Amniotic stem cell (primary cell): ENCODE measurements at regions not wholly inside any gene's neighbourhood (a gene's known extent, or its start where the extent isn't known, plus 50 kb on each side); places are given as distances from the start of the nearest gene placed in this dataset.
"Not testable (repeated sequence)": the region's sequence is repeated elsewhere in the genome, so short reads cannot be mapped to it uniquely, and the experiment has no call there.

Experiments
- DNase-seq: peaks from one replicate; lab custom pipeline; 2025; lab: John Stamatoyannopoulos, UW

DNA sequence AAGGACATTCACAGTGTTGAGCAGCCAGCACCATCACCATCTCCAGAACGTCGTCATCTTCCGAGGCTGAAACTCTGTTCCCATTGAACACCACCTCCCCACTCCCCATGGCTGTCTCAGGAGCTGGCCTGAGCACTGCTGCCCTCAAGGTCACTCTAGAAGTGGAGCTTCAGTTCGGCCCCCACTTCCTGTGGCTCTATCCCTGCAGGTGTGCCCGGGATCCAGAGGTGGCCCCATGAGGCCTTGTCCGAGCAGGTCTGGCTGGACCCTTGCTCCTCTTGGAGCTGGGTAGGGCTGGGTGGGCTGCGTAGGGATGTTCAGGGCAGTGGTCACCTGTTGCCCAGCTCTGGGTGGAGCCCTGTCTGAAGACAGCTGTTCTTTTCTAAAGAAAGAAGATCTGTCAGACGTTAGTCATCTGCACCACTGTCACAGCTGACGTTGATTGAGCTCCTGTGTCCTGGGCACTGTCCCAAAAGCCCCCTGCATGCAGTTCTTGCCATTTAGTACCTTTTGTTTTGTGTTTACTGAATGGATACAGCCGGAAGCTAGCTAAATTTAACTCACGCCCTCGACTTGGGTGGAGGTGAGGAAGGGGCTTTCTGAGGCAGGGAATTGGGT, 75.5 kb upstream of the CLDN5 start:
- DNase-seq: no peak

DNA sequence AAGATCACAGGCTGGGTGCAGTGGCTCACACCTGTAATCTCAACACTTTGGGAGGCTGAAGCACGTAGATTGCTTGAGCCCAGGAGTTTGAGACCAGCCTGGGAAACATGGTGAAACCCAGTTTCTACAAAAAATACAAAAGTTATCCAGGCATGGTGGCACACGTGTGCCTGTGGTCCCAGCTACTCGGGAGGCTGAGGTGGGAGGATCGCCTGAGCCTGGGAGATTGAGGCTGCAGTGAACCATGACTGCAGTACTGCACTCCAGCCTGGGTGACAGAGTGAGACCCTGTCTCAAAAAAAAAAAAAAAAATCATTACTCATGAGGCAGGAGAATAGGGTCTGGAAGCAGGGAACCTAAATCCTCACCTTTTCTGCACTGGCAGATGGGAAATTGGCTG, 79.1 kb upstream of the CLDN5 start:
- not testable (repeated sequence) for DNase-seq

DNA sequence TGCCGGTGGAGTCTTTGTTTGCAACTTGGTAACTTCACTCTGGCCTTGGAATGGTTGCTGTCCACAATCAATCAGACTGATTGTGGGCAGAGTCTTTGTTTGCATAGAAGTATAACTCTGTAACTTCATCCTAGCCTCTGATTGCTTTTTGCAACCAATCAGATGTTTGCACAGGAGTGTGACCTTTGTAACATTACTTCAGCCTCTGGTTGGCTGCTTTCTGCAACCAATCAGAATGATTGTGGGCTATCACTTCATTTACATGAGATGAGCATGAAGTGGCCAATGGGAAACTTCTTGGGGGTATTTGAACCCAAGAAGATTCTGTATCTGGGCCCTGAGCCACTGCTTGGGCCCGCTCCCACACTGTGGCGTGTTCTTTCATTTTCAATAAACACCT, 79.6 kb upstream of the CLDN5 start:
- DNase-seq: no peak

DNA sequence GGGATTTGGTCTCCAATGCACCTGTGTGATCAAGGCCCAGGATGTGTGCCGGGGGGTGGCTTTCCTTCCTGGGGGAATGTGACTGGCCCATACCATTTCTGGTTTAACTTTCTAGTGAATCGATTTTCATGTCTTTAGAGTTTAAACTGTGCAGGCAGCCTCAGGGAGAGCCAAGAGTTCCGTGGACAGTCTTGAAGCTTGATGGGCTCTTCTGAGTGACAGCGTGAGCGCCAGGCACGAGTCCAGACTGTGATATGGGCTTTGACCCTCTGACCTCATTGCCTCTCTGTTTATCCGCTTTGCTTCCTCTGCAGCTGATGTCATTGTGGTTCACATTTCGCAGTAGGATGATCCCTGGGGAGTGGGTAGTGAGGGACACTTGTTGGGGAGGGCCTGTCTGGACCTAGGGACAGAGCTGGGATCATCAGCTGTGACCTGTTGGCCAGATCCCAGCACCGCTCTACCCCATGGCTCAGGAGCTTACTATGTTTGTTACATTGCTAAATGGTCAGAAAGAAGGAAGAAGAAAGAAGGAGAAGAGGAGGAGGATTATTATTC, 80.6 kb upstream of the CLDN5 start:
- no peak for DNase-seq

DNA sequence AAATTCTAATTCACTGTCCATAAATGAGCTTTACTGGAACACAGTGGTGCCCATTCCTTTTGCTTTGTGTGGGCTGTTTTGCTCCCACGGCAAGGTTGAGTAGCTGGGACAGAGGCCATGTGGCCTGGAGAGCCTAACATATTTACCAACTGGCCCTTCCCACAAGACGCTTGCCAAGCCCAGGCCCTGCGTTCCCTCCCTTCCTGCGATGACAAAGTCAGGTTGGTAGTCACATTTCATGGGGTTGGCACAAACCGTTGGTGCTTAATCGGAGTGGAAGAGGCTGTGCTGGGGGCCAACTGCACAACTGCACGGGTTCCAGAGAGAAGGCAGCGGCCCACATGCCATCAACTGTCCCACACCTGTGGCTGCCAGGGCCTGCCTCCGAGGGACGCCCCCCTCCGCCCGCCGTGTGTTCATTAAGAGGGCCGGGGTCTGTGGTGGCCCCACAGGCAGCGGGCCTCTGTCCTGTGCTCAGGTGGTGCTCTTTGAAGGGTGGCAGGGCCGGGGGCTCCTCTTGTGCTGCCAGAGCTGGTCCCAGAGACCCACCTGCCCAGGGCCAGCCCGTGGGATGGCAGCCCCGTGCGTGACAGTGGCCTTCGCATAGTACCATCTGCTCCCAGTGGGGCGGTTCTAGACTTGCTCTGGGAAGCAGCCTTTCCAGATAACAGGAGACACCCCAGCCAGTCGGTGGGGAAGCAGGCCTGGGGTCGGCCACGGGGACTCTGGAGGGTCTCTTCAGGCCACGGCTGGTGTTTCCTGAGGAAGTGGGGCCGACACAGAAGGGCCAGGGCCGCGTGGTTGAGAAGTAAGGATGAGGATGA, 81.5 kb upstream of the CLDN5 start:
- DNase-seq: no peak

DNA sequence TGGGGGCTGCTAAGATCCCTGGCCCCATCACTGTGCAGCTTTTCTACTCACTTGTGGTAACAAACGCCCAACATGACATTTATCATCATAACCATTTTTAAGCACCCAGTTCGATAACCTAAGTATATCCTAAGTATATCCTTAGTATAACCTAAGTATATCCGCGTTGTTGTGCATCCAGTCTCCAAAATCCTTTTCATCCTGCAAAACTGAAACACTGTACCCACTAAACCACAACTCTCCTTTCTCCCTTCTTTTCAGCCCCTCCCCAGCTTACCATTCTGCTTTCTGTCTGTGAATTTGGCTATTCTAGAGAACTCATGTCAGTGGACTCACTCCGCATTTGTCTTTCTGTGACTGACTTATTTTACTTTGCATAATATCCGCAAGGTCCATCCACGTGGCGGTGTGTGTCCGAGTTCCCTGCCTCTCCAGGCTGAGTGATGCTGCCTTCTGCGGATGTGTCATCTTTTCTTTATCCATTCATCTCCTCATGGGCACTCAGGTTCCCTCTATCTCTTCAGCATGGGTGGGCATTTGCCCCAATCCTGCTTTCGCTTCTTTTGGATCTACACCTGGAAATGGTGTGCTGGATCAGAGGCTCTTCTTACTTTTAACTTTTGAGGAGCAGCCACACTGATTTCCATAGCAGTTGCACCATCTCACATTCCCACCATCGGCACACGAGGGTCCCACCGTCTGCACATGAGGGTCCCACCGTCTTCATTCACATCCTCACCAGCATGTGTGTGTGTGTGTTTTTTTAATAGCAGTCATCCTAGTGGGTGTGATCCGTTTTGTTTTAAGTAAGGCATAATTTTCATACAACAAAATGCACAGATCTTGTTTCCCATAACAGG, 82.4 kb upstream of the CLDN5 start:
- no peak for DNase-seq

DNA sequence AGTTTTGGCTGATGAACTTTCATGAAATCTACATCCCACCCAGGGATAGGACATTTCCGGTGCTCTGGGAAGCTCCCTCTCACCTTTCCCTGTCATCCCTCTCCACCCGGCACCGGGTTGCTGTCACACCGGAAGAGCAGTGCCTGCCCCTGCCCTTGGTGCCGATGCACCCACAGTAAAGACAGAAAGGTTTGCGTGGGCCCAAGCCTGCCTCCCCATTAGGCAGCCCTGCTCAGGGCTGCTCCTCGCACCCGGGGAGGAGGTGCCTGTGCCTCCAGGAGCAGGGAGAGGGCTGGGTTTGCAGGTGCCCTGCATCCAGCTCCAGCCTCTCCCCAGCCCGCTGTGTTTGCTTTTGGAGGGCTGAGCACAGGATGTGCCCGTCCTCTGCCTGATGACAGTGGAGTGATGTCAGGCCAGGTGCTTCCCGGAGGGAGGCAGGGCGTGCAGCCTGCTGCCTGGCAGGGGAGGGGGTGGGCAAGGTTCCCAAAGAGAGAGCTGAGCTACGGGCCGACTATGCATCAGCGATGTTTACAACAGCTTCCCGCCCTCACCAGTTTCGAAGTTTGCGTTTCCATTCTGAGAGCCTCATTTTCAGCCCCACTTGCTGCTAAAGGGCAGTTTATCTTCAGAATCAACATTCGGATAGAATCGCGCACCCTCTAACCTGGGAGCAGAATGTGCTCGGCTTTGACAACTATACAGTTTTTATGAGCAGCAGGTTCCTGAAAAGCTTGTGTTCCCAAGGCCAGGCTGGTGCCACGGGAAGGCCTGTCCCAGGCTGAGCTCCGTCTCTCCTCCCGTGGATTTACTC, 83.2 kb upstream of the CLDN5 start:
- DNase-seq: no peak

DNA sequence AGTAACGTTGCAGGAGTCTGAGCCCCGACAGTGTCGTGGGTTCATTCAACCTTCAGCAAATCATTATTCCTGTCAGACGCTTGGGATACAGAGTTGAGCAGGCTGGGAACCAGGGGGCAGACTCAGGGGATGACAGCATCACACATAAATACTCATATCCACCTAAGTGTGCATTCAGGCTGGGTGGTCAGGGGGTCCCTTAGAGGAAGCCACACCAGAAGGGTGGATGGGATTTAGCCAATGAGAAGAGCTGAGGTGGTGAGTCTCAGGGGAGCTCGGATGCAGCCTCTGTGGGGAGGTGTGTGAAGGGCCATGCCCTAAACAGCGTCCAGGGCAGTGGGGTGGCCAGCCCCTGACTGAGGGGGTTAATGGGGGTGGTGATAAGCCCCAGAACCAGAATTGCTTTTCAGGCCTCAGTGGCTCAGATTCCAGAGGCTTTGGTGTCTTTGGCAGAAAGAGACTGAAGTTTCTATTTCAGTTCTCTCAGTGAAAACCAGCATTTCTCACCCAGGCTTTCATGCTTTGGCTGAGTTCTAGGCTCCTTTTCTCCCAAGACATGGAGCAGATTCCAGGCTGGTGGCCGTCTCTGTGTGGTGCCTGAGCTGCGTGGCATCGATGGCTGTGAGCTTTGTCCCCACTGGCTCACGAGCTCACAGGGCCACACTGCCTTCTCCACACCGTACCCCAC, 83.9 kb upstream of the CLDN5 start:
- DNase-seq: no peak

DNA sequence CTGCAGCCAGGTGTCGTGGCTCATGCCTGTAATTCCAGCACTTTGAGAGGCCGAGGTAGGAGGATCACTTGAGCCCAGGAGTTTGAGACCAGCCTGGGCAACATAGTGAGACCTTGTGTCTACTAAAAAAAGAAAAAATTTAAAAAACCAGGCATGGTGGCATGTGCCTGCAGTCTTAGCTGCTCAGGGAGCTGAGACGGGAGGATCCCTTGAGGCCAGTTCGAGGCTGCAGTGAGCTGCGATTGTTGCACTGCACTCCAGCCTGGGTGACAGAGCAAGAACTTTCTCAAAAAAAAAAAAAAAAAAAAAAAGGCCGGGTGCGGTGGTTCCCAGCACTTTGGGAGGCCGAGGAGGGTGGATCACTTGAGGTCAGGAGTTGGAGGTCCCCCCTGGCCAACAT, 85.5 kb upstream of the CLDN5 start:
- not testable (repeated sequence) for DNase-seq

DNA sequence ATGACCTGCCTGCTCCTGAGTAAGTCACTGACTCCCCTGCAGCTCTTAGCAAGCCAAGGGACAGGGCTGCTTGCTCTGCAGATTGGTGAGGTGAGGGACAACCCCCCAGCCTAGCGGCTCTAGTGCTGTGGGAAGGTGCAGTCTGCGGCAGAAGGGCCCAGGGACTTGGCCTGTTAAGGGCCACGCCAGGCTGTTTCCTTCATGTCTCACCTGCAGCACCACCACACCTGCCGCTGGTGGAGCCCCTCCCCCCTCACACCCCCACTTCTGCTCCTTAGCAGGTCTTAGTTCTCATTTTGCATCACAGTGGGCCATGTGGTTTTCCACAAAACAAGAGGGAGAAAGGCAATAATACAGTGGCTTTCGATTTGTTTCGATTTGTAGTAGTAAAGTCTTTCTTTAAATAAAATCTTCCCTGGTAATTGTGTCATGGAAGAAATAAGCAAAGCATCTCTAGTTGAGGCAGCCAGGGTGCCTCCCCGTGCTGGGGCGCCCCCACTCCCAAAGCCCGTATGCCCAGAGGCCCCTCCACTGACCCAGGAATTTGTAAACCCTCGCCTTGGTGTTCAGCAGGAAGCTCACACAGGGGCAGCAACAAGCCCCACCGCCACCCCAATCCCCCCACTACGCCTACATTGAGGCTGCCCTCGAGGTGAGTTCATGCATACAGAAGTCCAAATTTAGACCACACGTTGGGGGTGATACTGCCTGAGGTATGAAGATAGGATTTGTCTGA, 86.5 kb upstream of the CLDN5 start:
- DNase-seq: no peak

DNA sequence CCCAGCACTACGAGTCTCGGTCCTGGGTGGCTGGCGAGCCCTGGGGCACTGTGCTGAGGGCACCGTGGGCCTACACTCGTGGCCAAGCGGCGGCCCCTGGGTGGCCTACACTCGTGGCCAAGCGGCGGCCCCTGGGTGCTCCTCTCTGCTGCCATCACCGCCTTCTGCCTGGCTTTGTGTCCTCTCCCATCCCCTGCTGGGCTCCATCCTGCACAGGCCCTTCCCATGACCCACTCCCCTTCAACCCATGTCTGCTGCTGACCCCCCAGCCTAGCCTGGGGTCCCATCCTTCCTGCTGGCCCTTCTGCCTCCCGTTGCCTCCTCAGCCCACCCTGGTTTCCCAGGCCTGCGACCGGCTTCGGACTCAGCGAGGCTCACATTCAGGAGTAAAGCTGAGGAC, 87.4 kb upstream of the CLDN5 start:
- DNase-seq: no peak

DNA sequence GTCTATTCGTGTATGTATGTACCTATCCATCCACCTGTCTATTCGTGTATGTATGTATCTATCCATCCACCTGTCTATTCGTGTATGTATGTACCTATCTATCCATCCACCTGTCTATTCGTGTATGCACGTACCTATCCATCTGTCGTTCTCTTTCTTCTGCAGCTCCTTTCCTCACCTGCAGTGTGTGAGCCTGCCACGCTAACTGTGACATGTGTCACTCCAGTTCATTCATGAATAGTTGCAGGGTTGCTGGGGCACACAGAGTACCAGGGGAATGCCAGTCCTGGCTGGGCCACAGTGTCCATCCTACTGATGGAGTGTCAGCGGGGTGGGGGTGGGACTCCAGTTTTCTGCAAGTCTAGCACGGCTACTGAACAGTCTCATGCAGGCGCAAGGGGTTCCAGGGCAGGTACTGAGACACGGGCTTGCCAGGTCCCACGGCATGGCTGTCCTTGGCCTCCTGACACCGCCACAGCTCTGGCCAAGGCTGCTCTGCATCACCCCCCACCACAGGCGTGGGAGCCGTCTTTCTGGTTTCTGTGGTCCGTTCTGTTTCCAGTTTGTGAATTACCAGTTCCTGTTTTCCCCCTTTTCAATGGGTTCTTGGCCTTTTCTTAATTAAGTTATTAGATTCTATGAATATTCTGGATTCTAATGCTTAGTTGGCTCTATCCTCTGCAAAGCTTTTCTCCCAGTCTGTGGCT, 88.8 kb upstream of the CLDN5 start:
- DNase-seq: no peak

DNA sequence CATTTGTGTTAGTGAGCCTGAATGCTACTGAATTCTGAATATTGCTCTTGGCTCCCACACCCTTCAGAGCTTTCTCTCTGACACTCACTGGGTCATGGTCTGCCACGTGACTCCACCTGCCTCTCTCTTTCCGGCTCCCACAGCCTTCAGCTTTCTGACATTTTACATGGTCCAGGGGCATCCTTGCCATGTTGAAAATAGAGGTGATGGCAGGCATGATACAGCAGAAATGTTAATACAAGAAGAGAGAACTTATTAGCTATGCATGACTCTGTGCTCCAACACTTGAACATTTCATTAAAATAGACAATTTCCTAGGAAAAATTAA, 90.3 kb upstream of the CLDN5 start:
- DNase-seq: no peak

DNA sequence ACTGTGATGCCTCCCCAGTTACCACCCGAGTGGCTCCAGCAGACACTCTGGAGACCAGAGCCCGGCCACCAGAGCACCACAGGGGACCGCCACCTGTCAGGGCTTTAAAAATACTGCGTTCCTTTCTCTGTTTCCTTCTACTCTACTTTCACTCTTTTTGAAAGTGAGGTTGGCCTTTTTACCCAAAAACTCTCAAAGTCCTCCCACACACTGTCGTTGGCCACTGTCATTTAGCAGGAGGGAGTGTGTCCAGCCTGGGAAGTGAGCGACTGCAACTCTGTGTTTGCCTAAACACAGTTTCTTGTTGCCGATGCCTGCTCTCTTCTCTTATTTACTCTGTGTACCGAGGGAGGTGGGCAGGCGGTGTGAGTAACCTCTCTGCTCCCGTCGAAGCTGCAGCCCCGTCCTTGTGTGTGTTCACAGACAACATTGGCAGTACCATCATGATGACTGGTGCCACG, 90.8 kb upstream of the CLDN5 start:
- no peak for DNase-seq

DNA sequence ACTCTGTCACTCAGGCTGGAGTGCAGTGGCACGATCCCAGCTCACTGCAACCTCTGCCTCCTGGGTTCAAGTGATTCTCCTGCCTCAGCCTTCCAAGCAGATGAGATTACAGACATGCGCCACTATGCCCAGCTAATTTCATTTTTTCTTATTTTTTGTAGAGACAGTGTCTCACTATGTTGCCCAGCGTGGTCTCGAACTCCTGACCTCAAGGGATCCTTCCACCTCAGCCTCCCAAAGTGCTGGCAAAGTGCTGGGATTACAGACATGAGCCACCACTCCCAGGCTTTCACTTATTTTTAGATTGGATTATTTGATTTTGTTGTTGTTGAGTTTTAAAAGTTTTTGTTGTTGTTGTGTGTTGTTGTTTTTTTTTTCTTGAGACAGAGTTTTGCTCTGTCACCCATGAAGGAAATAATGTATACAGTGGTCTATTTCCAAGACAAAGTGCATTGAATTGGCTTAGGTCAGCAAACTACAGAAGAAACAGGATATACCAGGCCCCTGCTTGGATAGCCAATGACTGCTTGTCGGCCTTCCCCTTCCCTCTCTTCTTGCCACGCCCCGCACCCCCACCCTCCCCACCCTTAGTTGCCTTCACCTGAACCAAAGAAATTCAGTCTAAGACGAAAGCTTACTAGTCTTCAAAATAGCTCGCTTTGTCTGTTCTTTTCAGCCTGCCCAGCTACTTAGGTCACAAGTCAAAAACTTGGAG, 91.8 kb upstream of the CLDN5 start:
- no peak for DNase-seq

DNA sequence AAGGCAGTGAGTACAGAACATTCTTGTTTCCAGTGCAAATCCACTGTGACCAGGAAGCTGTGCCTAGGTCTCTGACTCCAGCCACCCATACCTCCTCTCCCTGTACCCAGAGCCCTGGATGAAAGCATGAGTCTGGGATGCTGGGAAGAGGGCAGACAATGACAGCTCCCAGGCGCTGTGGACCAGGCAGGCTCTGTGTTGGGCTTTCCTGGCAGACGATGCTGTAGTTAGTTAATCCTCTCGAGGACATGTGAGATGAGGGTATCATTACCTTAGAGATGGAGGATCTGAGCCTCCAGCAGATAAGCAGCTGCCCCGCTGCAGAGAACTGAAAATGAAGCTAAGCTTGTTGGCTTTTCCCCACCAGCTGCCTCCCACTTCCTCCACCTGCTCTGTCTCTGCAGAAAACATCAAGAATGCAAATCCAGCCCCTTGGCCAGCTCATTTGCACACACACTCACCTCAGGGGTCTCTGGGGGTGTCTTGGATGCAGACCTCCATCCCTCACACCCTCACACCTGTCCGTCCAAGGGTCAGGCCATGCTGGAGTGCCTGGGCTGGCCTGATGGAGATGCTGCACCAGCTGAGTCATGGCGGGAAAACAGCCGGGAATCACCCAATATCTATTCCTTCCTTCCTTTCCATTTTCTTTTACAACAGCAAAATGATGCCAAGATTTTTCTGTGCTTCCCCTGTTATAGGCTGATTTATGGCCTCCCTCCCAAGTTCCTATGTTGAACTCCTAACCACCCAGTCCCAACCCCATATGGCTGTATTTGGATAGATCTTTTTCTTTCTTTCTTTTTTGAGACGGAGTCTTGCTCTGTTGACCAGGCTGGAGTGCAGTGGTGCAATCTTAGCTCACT, 94.9 kb upstream of the SEPTIN5 start:
- no peak for DNase-seq

DNA sequence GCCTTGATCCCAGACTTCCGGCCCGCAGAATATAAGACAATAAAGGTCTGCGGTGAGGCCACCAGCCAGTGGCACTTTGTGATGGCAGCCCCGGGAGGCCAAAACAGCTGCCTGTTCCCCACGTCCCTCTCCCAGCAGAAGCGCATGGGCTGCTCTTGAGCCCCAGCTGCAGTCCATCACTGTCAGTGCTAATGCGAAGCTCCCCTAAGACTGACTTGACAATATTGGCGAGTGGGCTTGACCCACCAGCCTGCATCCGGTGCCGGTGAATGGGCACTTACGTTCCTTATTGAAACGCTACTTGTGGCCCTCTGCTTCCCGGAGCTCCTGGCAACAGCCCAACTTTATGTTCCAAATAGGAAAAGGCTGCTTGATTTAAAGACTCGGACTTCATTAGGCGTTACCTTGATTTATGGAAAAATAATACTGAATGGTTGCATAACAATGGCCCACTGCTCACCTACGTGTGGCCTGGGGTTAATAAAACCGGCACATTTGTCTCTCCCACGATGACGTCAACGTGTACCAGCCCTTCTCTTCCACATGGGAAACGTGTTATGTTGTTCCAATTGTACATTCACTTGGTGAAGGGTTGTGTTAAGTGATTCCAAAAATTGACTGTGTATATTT, 93.4 kb upstream of the SEPTIN5 start:
- no peak for DNase-seq
